ENCODE measurements at regions not wholly inside any gene's neighbourhood (a gene's known extent, or its start where the extent isn't known, plus 50 kb on each side); places are given as distances from the start of the nearest gene placed in this dataset.
A peak's percentile ranks its signal among the peaks of the same experiment; 100 is the strongest.

GRCh38 chr12:102549691-102550090 is 69.3 kb upstream of the IGF1 start:
- H3K27ac ChIP-seq, result no peak overlapping the region
- no peak overlapping the region for H3K4me3 ChIP-seq (ENCODE audit: low read depth, low read length)
- no peaks in the 10 kb centered on the region for H3K27me3 ChIP-seq (replicated peaks)
- TF ChIP-seq CTCF (IDR thresholded peaks at IDR 0.05; ENCODE audit: low read depth, low read length, missing control alignments), result no peak
- H3K36me3 ChIP-seq (replicated peaks), result no peaks in the 10 kb centered on the region
- no peak for DNase-seq
- in situ Hi-C loops (cut with HindIII; ENCODE audit: low pct_ligation_motif_present, low sequenced_read_pairs), result no loop called here

DNA sequence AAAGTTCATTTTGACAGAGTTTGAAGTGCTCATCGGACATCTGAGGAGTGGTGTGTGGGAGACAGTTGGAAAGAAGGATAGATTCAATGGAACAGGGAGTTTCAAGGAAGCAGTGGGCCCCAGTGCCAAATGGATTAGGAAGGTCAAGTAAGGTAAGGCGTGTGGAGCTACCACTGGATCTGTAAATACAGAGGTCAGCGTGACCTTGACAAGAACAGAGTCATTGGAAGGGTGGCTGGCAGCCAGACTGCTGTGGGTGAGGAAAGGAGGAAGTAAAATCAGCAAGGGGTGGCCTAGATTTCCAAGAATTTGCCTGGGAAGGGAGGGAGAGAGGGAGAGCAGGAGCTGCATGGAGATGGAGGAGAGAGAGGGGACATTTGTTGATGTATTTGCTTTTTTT is 68.2 kb upstream of the IGF1 start:
- in situ Hi-C loops (cut with HindIII; ENCODE audit: low pct_ligation_motif_present, low sequenced_read_pairs), result no loop called here
- no peaks in the 10 kb centered on the region for H3K27me3 ChIP-seq (replicated peaks)
- H3K27ac ChIP-seq, result no peak overlapping the region
- no peaks in the 10 kb centered on the region for H3K36me3 ChIP-seq (replicated peaks)
- TF ChIP-seq CTCF (IDR thresholded peaks at IDR 0.05; ENCODE audit: low read depth, low read length, missing control alignments), result no peak
- no peak overlapping the region for H3K4me3 ChIP-seq (ENCODE audit: low read depth, low read length)
- no peak for DNase-seq

- TF ChIP-seq CTCF (IDR thresholded peaks at IDR 0.05; ENCODE audit: low read depth, low read length, missing control alignments), result peak; percentile 25
- in situ Hi-C loops (cut with HindIII; ENCODE audit: low pct_ligation_motif_present, low sequenced_read_pairs), result no loop called here
- H3K4me3 ChIP-seq (ENCODE audit: low read depth, low read length), result no peak overlapping the region
- no peak for DNase-seq
- H3K27me3 ChIP-seq (replicated peaks), result no peaks in the 10 kb centered on the region
- no peaks in the 10 kb centered on the region for H3K36me3 ChIP-seq (replicated peaks)
- no peak overlapping the region for H3K27ac ChIP-seq
Measured at GRCh38 chr12:102543494-102544485, 63.4 kb upstream of the IGF1 start.

DNA sequence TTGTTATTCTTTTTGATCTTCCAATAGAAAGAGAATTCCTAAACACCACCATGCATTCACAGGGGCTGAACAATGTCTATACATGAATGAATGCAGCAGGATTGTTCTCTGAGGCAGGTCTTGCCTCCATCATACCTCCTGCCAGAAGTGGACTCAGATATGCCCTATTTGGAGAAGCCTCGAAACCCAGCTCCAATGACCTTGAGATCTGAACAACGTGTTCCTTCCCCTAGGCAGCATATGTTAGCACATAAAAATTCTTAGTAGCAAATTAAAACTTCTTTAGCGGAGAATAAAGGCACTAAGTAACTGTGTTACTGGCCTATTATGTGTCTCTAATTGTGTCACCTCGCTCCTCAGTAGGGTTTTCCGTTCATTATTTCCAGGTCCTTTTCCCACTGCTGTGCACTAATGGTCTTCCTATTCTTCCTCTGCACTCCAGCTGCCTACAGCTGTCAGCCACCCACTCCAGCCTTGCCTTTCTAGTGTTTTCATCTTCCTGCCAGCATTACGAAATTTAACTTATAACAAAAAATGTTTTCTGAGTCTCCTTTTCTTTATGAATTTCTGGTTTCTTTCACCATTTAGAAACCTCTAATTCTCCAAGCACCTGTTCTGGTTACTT is 62.6 kb upstream of the IGF1 start:
- no peaks in the 10 kb centered on the region for H3K36me3 ChIP-seq (replicated peaks)
- H3K27ac ChIP-seq, result no peak overlapping the region
- H3K4me3 ChIP-seq (ENCODE audit: low read depth, low read length), result no peak overlapping the region
- no peak for DNase-seq
- no peaks in the 10 kb centered on the region for H3K27me3 ChIP-seq (replicated peaks)
- in situ Hi-C loops (cut with HindIII; ENCODE audit: low pct_ligation_motif_present, low sequenced_read_pairs), result no loop called here
- no peak for TF ChIP-seq CTCF (IDR thresholded peaks at IDR 0.05; ENCODE audit: low read depth, low read length, missing control alignments)

DNA sequence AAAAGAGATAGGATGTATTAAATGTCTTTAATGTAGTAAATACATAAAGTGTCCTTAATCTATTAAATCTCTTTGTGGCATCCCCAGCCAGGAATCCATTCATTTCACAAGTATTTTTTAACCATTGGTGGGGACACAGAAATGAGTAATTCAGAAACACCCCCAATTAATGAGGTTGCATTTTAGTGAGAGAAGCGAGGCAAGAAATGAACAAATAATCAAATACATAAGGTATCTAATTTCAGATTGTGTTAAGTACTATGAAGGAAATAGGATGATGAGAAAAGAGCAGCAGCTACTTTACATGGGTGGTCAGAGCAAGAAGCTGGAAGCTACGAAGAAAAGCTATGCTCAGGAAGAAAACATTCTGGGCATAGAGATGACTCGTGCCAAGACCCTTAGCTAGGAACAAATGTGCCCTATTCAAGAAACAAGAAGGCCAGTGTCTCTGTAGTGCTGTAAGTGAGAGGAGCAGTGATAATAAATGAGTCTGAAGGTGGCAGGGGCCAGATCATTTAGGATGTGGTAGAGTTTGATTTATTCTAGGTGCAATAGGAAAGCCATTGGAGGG is 60.5 kb upstream of the IGF1 start:
- no peak for DNase-seq
- TF ChIP-seq CTCF (IDR thresholded peaks at IDR 0.05; ENCODE audit: low read depth, low read length, missing control alignments), result no peak
- H3K36me3 ChIP-seq (replicated peaks), result no peaks in the 10 kb centered on the region
- in situ Hi-C loops (cut with HindIII; ENCODE audit: low pct_ligation_motif_present, low sequenced_read_pairs), result no loop called here
- H3K27ac ChIP-seq, result no peak overlapping the region
- no peaks in the 10 kb centered on the region for H3K27me3 ChIP-seq (replicated peaks)
- H3K4me3 ChIP-seq (ENCODE audit: low read depth, low read length), result no peak overlapping the region

Data from brain microvascular endothelial cell (primary cell).